ENCODE measurements at regions not wholly inside any gene's neighbourhood (a gene's known extent, or its start where the extent isn't known, plus 50 kb on each side); places are given as distances from the start of the nearest gene placed in this dataset.

- no peak for TF ChIP-seq CTCF (IDR thresholded peaks at IDR 0.05; ENCODE audit: low read depth, low read length, poor library complexity, severe bottlenecking)
- no peak for TF ChIP-seq EZH2phosphoT487 (IDR thresholded peaks at IDR 0.05; ENCODE audit: borderline replicate concordance, low read length)
Measured at GRCh38 chr13:67395577-67395976, 165.4 kb upstream of the PCDH9 start.

Data from DOHH2 (cell line).